ENCODE measurements at regions not wholly inside any gene's neighbourhood (a gene's known extent, or its start where the extent isn't known, plus 50 kb on each side); places are given as distances from the start of the nearest gene placed in this dataset.

DNA sequence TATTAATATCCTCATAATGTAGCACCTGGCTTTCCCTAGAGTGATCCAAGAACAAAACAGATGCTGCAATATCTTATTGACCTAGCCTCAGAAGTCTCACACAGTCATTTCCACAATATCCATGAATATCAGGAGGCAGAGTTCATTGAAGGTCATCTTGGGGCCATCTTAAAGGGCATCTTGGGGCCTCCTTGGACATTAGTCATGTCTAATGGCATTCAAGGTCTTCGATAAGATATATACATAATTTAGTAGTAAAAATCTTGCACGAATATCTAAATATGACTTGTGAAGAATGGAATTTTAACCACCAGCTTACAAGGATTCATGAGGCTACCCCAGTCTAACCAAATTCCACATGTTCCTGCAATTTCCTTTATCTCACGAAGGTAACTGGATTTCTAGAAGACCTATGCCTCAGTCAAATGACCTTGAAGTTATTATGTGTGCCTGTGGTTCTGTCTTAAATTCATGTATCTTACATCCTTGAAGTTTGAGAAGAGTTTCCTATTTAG lies 163.6 kb upstream of the SPEF2 start:
- no peaks in the 10 kb centered on the region for H3K27me3 ChIP-seq (ENCODE audit: control insufficient read depth in 1 of 2, insufficient read depth in 2 of 2, low read length in 1 of 2)
- peaks cover 2% of the 10 kb centered on the region for H3K9me3 ChIP-seq (ENCODE audit: control insufficient read depth, low read length)
- no peak overlapping the region for H3K4me3 ChIP-seq (ENCODE audit: low read length in 2 of 2)
- 78% methylated on average over 3 of the region's 3 CpGs for WGBS, 2 donors
- intact Hi-C loops (cut with DNase I), result no loop called here
- H3K36me3 ChIP-seq (ENCODE audit: control insufficient read depth in 1 of 2, insufficient read depth in 2 of 2, low read length in 1 of 2), result no peaks in the 10 kb centered on the region
- no peak overlapping the region for H3K27ac ChIP-seq (ENCODE audit: low read depth in 1 of 2, low read length in 2 of 2)
- DNase-seq (no peak), ATAC-seq (ENCODE audit: low FRiP score) (no peak)
- H3K4me1 ChIP-seq (ENCODE audit: control insufficient read depth in 1 of 2, insufficient read depth in 2 of 2, low read length in 2 of 2), result no peaks in the 10 kb centered on the region

DNA sequence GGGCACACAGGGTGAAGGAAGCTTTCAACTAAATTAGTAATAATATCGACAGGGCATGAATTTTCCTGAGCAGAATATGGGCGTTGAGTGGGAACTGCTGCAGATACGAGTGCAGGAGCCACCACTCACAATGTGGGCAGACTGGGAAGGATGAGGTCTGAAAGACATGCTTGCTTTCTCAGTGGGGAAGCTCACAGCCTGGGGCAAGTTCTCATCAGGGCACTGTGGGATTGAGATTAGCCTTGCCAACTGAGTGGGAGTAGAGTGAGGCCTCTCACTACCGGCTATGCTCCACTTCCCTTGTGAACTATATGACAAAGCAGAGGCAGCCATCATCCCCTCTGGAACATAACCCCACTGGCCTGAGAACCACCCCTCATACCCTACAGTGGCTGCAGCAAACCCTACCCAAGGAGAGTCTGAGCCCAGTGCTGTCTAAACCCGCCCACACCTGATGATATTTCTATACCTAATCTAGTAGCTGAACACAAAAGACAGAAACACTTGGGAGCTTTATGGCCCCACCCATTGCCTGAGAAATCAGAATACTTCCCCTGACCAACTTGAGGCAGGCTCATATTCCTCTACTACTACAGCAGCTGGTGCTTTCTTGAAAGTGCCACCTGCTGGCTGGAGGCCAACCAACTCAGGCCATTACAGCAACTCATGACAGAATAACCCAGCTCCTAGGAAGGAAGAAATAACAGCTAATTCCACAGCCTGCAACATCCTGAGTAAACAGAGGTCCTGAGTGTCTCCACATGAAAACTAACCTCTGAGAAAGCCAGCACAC lies 173.7 kb upstream of the SPEF2 start:
- 87 to 92% methylated on average over 5 of the region's 5 CpGs for WGBS, 2 donors

DNA sequence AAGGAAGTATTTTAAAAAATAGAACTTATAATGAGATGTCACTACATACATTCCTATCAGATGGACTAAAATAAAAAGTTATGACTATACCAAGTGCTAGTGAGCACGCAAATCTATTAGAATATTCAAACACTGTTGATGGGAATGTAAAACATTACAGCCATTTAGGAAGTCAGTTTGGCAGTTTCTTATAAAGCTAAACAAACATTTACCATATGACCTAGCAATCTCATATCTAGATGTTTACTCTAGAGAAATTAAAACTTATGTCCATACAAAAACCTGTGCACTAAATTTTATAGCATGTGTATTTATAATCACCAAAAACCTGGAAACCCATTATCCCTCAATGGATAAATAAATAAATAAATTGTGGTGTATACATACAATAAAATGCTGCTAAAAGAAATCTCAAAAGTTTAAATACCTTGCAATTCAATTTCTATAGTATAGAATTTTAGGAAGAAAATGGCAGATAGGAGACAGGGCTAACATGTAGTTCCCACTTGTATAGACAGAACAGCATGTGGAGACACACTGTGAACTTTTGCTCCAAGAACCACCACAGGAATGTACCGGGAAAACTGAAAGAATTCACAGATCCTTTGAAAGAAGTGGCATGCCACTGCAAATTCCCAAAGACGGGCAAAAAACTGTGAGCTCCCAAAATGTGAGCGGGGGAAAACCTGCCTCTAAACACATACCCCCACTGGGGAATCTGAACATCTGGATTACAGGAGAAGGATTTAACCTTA lies 174.6 kb upstream of the SPEF2 start:
- no peaks in the 10 kb centered on the region for H3K36me3 ChIP-seq (ENCODE audit: control insufficient read depth in 1 of 2, insufficient read depth in 2 of 2, low read length in 1 of 2)
- WGBS, 2 donors, result 28 to 63% methylated on average over 4 of the region's 4 CpGs
- intact Hi-C loops (cut with DNase I), result no loop called here

More for the DNA sequence above, 173.7 kb upstream of the SPEF2 start:
- H3K27ac ChIP-seq (ENCODE audit: low read depth in 1 of 2, low read length in 2 of 2), result no peak overlapping the region
- ATAC-seq (ENCODE audit: low FRiP score) (no peak), DNase-seq (no peak)
- H3K9me3 ChIP-seq (ENCODE audit: control insufficient read depth, low read length), result peaks cover 4% of the 10 kb centered on the region
- no peak overlapping the region for H3K4me3 ChIP-seq (ENCODE audit: low read length in 2 of 2)
- H3K36me3 ChIP-seq (ENCODE audit: control insufficient read depth in 1 of 2, insufficient read depth in 2 of 2, low read length in 1 of 2), result no peaks in the 10 kb centered on the region
- no peaks in the 10 kb centered on the region for H3K4me1 ChIP-seq (ENCODE audit: control insufficient read depth in 1 of 2, insufficient read depth in 2 of 2, low read length in 2 of 2)
- H3K27me3 ChIP-seq (ENCODE audit: control insufficient read depth in 1 of 2, insufficient read depth in 2 of 2, low read length in 1 of 2), result no peaks in the 10 kb centered on the region
- intact Hi-C loops (cut with DNase I), result no loop called here

DNA sequence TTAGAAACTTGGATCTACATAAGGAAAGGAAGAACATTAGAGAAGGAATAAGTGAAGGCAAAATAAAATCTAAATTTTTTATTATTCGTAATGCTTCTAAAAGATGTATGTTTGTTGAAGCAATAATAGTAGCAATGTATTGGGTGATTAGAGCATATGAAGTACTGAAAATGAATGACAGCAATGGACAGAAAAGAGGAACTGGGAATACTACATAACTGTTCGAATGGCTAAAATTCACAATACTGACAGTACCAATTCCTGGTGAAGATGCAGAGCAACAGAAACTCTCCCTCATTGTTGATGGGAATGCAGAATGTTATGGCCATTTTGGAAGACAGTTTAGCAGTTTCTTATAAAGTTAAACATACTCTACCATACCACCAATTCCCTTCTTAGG lies 177.3 kb upstream of the SPEF2 start:
- H3K36me3 ChIP-seq (ENCODE audit: control insufficient read depth in 1 of 2, insufficient read depth in 2 of 2, low read length in 1 of 2), result no peaks in the 10 kb centered on the region
- intact Hi-C loops (cut with DNase I), result no loop called here
- H3K4me1 ChIP-seq (ENCODE audit: control insufficient read depth in 1 of 2, insufficient read depth in 2 of 2, low read length in 2 of 2), result no peaks in the 10 kb centered on the region
- no peak overlapping the region for H3K27ac ChIP-seq (ENCODE audit: low read depth in 1 of 2, low read length in 2 of 2)
- no peaks in the 10 kb centered on the region for H3K27me3 ChIP-seq (ENCODE audit: control insufficient read depth in 1 of 2, insufficient read depth in 2 of 2, low read length in 1 of 2)
- ATAC-seq (ENCODE audit: low FRiP score) (no peak), DNase-seq (no peak)
- WGBS, 2 donors, result 93% methylated on average over 2 of the region's 2 CpGs
- no peak overlapping the region for H3K4me3 ChIP-seq (ENCODE audit: low read length in 2 of 2)
- H3K9me3 ChIP-seq (ENCODE audit: control insufficient read depth, low read length), result peaks cover 4% of the 10 kb centered on the region

More for the DNA sequence above, 174.6 kb upstream of the SPEF2 start:
- no peaks in the 10 kb centered on the region for H3K4me1 ChIP-seq (ENCODE audit: control insufficient read depth in 1 of 2, insufficient read depth in 2 of 2, low read length in 2 of 2)
- no peak overlapping the region for H3K4me3 ChIP-seq (ENCODE audit: low read length in 2 of 2)
- H3K27ac ChIP-seq (ENCODE audit: low read depth in 1 of 2, low read length in 2 of 2), result no peak overlapping the region
- DNase-seq (no peak), ATAC-seq (ENCODE audit: low FRiP score) (no peak)
- no peaks in the 10 kb centered on the region for H3K27me3 ChIP-seq (ENCODE audit: control insufficient read depth in 1 of 2, insufficient read depth in 2 of 2, low read length in 1 of 2)
- H3K9me3 ChIP-seq (ENCODE audit: control insufficient read depth, low read length), result peaks cover 4% of the 10 kb centered on the region

DNA sequence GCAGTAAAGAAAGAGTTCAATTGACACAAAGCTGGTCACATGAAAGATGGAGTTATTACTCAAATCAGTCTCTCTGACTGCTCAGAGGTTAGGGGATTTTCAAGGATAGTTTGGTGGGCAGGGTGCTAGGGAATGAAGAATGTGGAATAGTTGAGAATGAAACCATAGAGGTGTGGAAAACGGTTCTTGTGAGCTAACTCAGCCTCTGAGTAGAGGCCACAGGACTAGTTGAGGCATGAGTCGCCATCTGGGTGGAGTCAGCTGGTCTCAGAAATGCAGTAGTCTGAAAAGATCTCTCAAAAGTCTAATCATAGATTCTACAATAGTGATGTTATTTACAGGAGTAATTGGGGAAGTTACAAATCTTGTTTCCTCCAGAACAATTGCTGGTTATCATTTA lies 178.9 kb upstream of the SPEF2 start:
- no peaks in the 10 kb centered on the region for H3K36me3 ChIP-seq (ENCODE audit: control insufficient read depth in 1 of 2, insufficient read depth in 2 of 2, low read length in 1 of 2)
- no peaks in the 10 kb centered on the region for H3K27me3 ChIP-seq (ENCODE audit: control insufficient read depth in 1 of 2, insufficient read depth in 2 of 2, low read length in 1 of 2)
- peaks cover under 1% of the 10 kb centered on the region for H3K9me3 ChIP-seq (ENCODE audit: control insufficient read depth, low read length)
- no peak for ATAC-seq (ENCODE audit: low FRiP score)
- H3K4me3 ChIP-seq (ENCODE audit: low read length in 2 of 2), result no peak overlapping the region
- no peak for DNase-seq
- intact Hi-C loops (cut with DNase I), result no loop called here
- no peak overlapping the region for H3K27ac ChIP-seq (ENCODE audit: low read depth in 1 of 2, low read length in 2 of 2)
- WGBS, 2 donors, result 84 to 91% methylated on average over 2 of the region's 2 CpGs
- no peaks in the 10 kb centered on the region for H3K4me1 ChIP-seq (ENCODE audit: control insufficient read depth in 1 of 2, insufficient read depth in 2 of 2, low read length in 2 of 2)

DNA sequence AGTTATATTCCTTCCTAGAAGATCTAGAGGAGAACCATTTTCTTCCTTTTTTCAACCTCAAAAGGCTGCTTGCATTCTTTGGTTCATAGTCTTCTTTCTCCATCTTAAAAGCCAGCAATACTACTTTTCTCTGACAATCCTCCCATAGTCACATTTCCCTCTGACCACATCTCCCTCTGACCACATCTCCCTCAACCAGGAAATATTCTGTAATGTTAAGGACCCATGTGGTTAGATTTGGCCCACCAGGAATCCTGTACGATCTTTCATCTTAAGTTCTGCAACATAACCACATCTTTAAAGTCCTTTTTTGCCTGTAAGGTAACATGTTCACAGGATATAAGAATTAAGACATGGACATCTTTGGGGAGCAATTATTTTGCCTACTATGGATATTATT lies 179.4 kb upstream of the SPEF2 start:
- Histone ChIP-seq H3K27me3 (ENCODE audit: control insufficient read depth in 1 of 2, insufficient read depth in 2 of 2, low read length in 1 of 2) (no peaks in the 10 kb centered on the region), H3K4me1 (ENCODE audit: control insufficient read depth in 1 of 2, insufficient read depth in 2 of 2, low read length in 2 of 2) (no peaks in the 10 kb centered on the region), H3K36me3 (ENCODE audit: control insufficient read depth in 1 of 2, insufficient read depth in 2 of 2, low read length in 1 of 2) (no peaks in the 10 kb centered on the region), H3K27ac (ENCODE audit: low read depth in 1 of 2, low read length in 2 of 2) (no peak overlapping the region), H3K9me3 (ENCODE audit: control insufficient read depth, low read length) (no peaks in the 10 kb centered on the region), H3K4me3 (ENCODE audit: low read length in 2 of 2) (no peak overlapping the region)
- 74 to 87% methylated on average over 1 of the region's 1 CpG for WGBS, 2 donors
- ATAC-seq (ENCODE audit: low FRiP score) (no peak), DNase-seq (no peak)
- intact Hi-C loops (cut with DNase I), result no loop called here

DNA sequence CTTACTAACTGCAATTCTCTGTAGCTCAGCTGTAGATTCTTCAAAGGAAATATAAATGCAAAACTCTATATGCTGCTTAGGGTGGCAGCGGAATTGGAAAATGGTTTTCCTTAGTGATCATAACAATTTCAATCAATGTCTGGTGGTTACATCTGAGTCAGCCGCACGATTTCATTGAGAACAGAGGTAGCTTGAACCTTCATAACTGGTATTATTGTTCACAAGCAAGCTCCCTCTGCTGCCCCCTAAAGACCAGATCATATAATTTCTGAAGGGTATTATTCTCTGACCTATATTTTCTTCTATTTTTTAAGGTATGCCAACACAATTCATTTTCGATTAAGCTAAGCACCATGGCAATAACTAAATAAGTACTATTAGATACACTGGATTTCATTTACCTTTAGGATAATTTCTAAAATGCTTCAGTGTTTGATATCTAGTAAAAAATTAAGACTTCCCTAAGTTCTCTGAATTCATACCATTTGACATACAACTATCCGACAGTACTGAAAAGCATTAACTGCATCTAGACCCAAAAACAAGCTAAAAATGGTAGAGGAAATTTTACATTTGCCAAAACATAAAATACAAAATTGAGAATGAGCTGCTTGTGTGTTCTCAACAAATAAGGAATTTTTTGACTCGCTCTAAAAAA lies 181.1 kb upstream of the SPEF2 start:
- Histone ChIP-seq H3K9me3 (ENCODE audit: control insufficient read depth, low read length) (no peaks in the 10 kb centered on the region), H3K36me3 (ENCODE audit: control insufficient read depth in 1 of 2, insufficient read depth in 2 of 2, low read length in 1 of 2) (no peaks in the 10 kb centered on the region), H3K4me3 (ENCODE audit: low read length in 2 of 2) (no peak overlapping the region), H3K27ac (ENCODE audit: low read depth in 1 of 2, low read length in 2 of 2) (no peak overlapping the region), H3K4me1 (ENCODE audit: control insufficient read depth in 1 of 2, insufficient read depth in 2 of 2, low read length in 2 of 2) (no peaks in the 10 kb centered on the region), H3K27me3 (ENCODE audit: control insufficient read depth in 1 of 2, insufficient read depth in 2 of 2, low read length in 1 of 2) (no peaks in the 10 kb centered on the region)
- WGBS, 2 donors, result 67 to 70% methylated on average over 6 of the region's 6 CpGs
- ATAC-seq (ENCODE audit: low FRiP score), result no peak
- DNase-seq, result no peak
- intact Hi-C loops (cut with DNase I), result no loop called here

DNA sequence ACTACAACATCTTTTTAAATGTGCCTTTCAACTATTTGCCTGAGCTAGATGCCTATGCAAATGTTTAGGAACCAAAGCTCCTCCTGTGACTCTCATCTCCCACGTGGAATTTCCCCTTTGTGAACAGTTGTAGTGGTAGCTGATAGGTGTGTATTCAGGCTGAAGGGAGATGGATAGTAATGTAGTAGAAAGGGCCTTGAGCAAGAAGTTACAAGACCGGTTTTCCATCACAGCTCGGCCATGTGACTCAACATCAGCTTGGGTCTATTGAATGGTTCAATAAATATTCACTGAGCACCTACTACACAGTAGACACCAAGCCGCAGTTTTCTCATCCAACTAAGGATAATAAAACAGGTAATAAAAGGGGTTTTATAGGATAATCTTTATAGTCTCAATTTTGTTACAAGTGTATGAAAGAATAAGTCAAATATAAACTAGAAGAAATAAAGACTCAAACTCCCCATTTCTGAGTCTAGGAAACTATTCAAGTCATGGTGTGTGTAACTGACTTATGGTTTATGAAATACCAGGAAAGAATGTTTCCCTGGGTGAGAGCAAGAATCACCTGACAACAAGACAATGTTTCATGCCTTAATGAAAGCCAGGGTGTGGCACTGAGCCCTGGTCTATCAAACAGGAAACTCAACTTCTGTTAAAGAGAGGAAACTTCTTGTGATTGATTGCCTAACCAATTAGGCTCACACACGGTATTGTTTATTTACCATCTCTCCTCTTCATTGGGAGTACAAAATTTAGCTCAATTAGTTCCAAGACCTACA lies 187.1 kb upstream of the SPEF2 start:
- ATAC-seq (ENCODE audit: low FRiP score), result no peak
- no peak for DNase-seq
- intact Hi-C loops (cut with DNase I), result no loop called here
- no peaks in the 10 kb centered on the region for H3K4me1 ChIP-seq (ENCODE audit: control insufficient read depth in 1 of 2, insufficient read depth in 2 of 2, low read length in 2 of 2)
- H3K4me3 ChIP-seq (ENCODE audit: low read length in 2 of 2), result no peak overlapping the region
- no peak overlapping the region for H3K27ac ChIP-seq (ENCODE audit: low read depth in 1 of 2, low read length in 2 of 2)
- H3K9me3 ChIP-seq (ENCODE audit: control insufficient read depth, low read length), result no peaks in the 10 kb centered on the region
- H3K27me3 ChIP-seq (ENCODE audit: control insufficient read depth in 1 of 2, insufficient read depth in 2 of 2, low read length in 1 of 2), result no peaks in the 10 kb centered on the region
- 59 to 63% methylated on average over 5 of the region's 5 CpGs for WGBS, 2 donors
- no peaks in the 10 kb centered on the region for H3K36me3 ChIP-seq (ENCODE audit: control insufficient read depth in 1 of 2, insufficient read depth in 2 of 2, low read length in 1 of 2)
